SU-DHL-6 (cell line): ENCODE measurements at regions not wholly inside any gene's neighbourhood (a gene's known extent, or its start where the extent isn't known, plus 50 kb on each side); places are given as distances from the start of the nearest gene placed in this dataset.

Experiments
- H2AFZ ChIP-seq: fragments of 200-600 bp; sonication (generic); 2 replicates; pipeline ENCODE4 v1.6.1; 2014; ENCODE audit warnings: low read depth, mild to moderate bottlenecking, moderate library complexity, mixed read lengths, antibody characterized with exemption, low read length; ENCODE audit not compliant: severe bottlenecking
- H3F3A ChIP-seq: fragments of 200-600 bp; shearing (Covaris generic); 2 replicates; pipeline ENCODE4 v1.6.0; 2016; ENCODE audit warnings: antibody characterized with exemption, mild to moderate bottlenecking; ENCODE audit not compliant: insufficient read depth
- H3K27ac ChIP-seq: fragments of 200-600 bp; sonication (generic); 2 replicates; pipeline ENCODE4 v1.5.1; 2016; ENCODE audit warnings: low read depth, mild to moderate bottlenecking, low read length, moderate library complexity, mixed read lengths
- H3K27me3 ChIP-seq: fragments of 200-600 bp; sonication (generic), shearing (Covaris generic); 2 replicates; pipeline ENCODE4 v1.6.0; 2014; ENCODE audit warnings: mild to moderate bottlenecking, low read length
- H3K36me3 ChIP-seq: fragments of 200-600 bp; sonication (generic); 2 replicates; pipeline ENCODE4 v1.6.1; 2014; ENCODE audit warnings: mild to moderate bottlenecking, low read length, mixed read lengths
- H3K4me2 ChIP-seq: fragments of 300-600, 200-600 bp; shearing (Covaris generic), sonication (generic); 2 replicates; pipeline ENCODE4 v1.6.0; 2014; ENCODE audit warnings: low read length, low read depth, mild to moderate bottlenecking; ENCODE audit not compliant: poor library complexity, severe bottlenecking
- H3K4me3 ChIP-seq: fragments of 200-600 bp; sonication (generic); 2 replicates; pipeline ENCODE4 v1.5.1; 2014; ENCODE audit warnings: antibody characterized with exemption, low read length, mild to moderate bottlenecking, mixed read lengths; ENCODE audit not compliant: insufficient read depth, poor library complexity, severe bottlenecking
- H3K79me2 ChIP-seq: fragments of 200-600 bp; sonication (generic); 2 replicates; pipeline ENCODE4 v1.6.1; 2014; ENCODE audit warnings: mild to moderate bottlenecking, low read length, moderate library complexity; ENCODE audit not compliant: insufficient read depth
- H3K9ac ChIP-seq: fragments of 200-600 bp; sonication (generic); 2 replicates; pipeline ENCODE4 v1.7.0; 2014; ENCODE audit warnings: mild to moderate bottlenecking, low read length
- H3K9me2 ChIP-seq: fragments of 200-600 bp; sonication (generic); replicated peaks from 2 replicates; pipeline ENCODE4 v1.6.1; 2014; ENCODE audit warnings: low read length; ENCODE audit not compliant: insufficient read depth
- H3K9me3 ChIP-seq: fragments of 200-600 bp; sonication (generic); 2 replicates; pipeline ENCODE4 v1.6.1; 2014; ENCODE audit warnings: low read length, mixed read lengths; ENCODE audit not compliant: insufficient read depth
- H4K20me1 ChIP-seq: fragments of 200-600 bp; sonication (generic); 2 replicates; pipeline ENCODE4 v1.6.1; 2014; ENCODE audit warnings: low read depth, mild to moderate bottlenecking, antibody characterized with exemption, low read length, moderate library complexity, mixed read lengths
- EZH2phosphoT487 ChIP-seq: fragments of 200-600 bp; sonication (generic), shearing (Covaris generic); conservative IDR thresholded peaks from 2 replicates; pipeline ENCODE4 v1.6.1; 2018; ENCODE audit warnings: mild to moderate bottlenecking, antibody characterized with exemption, low read length, moderate library complexity, mixed read lengths
- TF ChIP-seq, protein P1 (sequence below): fragments of 200-600 bp; sonication (generic); IDR thresholded peaks from one replicate; pipeline ENCODE4 v1.5.1; 2017; ENCODE audit warnings: antibody characterized with exemption, mild to moderate bottlenecking, low read length, moderate library complexity; ENCODE audit not compliant: insufficient read depth, poor library complexity, severe bottlenecking

DNA sequence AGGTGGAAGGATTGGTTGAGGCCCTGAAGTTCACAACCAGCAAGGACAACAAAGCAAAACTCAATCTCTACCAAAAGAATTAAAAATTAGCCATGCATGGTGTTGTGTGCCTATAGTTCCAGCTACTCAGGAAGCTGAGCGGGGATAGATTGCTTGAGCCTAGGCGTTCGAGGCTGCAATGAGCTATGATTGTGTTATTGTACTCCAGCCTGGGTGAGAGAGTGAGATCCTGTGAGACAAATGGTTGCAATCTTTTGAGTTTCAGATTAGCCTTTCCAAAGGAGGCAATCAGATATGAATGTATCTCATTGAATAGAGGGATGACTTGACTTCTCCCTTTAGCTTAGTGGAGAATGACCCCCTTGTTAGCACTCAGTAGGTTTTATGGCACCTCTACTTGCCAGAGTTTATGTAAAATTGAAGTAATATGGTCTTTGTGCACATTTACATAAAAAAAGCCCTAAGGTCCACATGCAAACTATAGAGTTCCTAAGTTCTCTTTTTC is 105.6 kb upstream of the OLFM3 start:
- Histone ChIP-seq H3K9ac (no peak overlapping the region), H3K27me3 (no peaks in the 10 kb centered on the region)

DNA sequence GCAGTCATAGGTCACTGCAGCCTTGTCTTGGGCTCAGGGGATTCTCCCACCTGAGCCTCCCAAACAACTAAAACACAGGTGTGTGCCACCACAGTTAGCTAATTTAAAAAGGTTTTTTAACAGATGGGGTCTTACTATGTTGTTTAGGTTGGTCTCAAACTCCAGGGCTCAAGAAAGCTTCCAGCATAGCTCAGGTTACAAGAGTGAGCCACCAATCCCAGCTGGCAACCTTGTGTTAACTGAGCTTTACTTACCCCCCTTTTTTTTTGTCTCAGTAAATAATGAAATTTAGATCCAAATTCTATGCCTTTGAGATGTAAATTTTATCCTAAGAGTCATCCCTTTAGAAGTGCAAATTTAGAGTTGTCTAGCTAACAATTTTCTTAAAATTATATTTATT is 103.9 kb upstream of the OLFM3 start:
- no peaks in the 10 kb centered on the region for H3K36me3 ChIP-seq
- H3K27ac ChIP-seq: no peak overlapping the region
- H3K27me3 ChIP-seq: no peaks in the 10 kb centered on the region
- H3K4me2 ChIP-seq: no peak overlapping the region
- no peak overlapping the region for H3K4me3 ChIP-seq
- no peaks in the 10 kb centered on the region for H4K20me1 ChIP-seq
- H3K9ac ChIP-seq: no peak overlapping the region
- TF ChIP-seq EZH2phosphoT487: no peak
- TF ChIP-seq, protein P1, sequence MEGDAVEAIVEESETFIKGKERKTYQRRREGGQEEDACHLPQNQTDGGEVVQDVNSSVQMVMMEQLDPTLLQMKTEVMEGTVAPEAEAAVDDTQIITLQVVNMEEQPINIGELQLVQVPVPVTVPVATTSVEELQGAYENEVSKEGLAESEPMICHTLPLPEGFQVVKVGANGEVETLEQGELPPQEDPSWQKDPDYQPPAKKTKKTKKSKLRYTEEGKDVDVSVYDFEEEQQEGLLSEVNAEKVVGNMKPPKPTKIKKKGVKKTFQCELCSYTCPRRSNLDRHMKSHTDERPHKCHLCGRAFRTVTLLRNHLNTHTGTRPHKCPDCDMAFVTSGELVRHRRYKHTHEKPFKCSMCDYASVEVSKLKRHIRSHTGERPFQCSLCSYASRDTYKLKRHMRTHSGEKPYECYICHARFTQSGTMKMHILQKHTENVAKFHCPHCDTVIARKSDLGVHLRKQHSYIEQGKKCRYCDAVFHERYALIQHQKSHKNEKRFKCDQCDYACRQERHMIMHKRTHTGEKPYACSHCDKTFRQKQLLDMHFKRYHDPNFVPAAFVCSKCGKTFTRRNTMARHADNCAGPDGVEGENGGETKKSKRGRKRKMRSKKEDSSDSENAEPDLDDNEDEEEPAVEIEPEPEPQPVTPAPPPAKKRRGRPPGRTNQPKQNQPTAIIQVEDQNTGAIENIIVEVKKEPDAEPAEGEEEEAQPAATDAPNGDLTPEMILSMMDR: no peak
- H3K9me2 ChIP-seq: no peaks in the 10 kb centered on the region
- H2AFZ ChIP-seq: no peak overlapping the region
- H3F3A ChIP-seq: no peaks in the 10 kb centered on the region
- no peaks in the 10 kb centered on the region for H3K79me2 ChIP-seq
- no peaks in the 10 kb centered on the region for H3K9me3 ChIP-seq

More for the DNA sequence above, 105.6 kb upstream of the OLFM3 start:
- no peaks in the 10 kb centered on the region; the same call in 1 of the 2 replicates for H3K9me3 ChIP-seq
- H3K4me2 ChIP-seq: no peak overlapping the region
- no peaks in the 10 kb centered on the region for H3K9me2 ChIP-seq
- no peaks in the 10 kb centered on the region for H4K20me1 ChIP-seq
- H3K27ac ChIP-seq: no peak overlapping the region
- TF ChIP-seq EZH2phosphoT487: no peak
- TF ChIP-seq, protein P1: no peak
- H3F3A ChIP-seq: no peaks in the 10 kb centered on the region
- no peak overlapping the region for H3K4me3 ChIP-seq
- no peaks in the 10 kb centered on the region for H3K79me2 ChIP-seq
- H3K36me3 ChIP-seq: no peaks in the 10 kb centered on the region
- no peak overlapping the region for H2AFZ ChIP-seq

DNA sequence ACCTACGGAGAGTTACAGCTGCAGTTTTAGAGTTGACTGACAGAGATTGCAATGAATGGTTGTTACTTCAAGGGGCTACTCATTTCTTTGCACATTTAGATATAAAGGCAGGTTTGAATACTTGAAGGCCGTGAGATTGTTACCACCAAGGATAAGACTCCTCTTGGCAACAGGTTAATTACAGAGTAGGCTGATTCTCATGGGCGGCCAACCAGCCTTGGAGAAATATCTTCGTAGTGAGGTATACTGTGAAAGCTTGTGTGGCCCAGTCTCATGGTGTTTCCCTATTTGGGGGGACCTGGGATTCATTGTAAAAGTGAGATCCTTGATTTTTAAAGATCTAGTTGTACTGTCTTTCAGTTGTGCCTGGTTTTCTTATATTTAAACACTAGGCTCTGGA is 103.2 kb upstream of the OLFM3 start:
- Histone ChIP-seq H3K36me3 (no peaks in the 10 kb centered on the region), H4K20me1 (no peaks in the 10 kb centered on the region), H3K27ac (no peak overlapping the region), H3K9ac (no peak overlapping the region), H3K4me3 (no peak overlapping the region), H3K79me2 (no peaks in the 10 kb centered on the region), H3K4me2 (no peak overlapping the region), H3K27me3 (no peaks in the 10 kb centered on the region), H3K9me3 (no peaks in the 10 kb centered on the region), H3F3A (no peaks in the 10 kb centered on the region), H2AFZ (no peak overlapping the region), H3K9me2 (no peaks in the 10 kb centered on the region)
- no peak for TF ChIP-seq EZH2phosphoT487

DNA sequence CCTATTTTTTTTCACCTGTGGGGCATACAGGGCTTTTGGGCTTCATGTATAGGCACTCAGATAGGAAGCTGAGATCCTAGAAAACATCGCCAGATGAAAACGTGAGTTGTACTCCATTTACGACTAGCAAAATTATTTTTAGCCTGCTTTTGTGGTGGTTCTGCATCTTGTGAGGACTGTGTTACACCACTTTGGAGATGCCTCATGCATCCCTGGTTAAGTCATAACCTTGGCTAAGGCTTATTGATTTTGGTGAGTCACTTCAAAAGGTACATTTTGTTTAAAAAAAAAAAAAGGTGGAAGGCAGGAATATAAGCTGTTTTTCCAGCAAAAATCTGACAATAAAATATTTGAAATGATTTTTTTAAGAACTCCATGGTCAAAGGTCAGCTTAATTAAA is 101.8 kb upstream of the OLFM3 start:
- H4K20me1 ChIP-seq: no peaks in the 10 kb centered on the region
- H3K79me2 ChIP-seq: no peaks in the 10 kb centered on the region
- H2AFZ ChIP-seq: no peak overlapping the region
- H3K36me3 ChIP-seq: no peaks in the 10 kb centered on the region
- H3K9ac ChIP-seq: no peak overlapping the region
- H3K9me3 ChIP-seq: no peaks in the 10 kb centered on the region
- no peaks in the 10 kb centered on the region for H3F3A ChIP-seq
- H3K4me2 ChIP-seq: no peak overlapping the region
- no peaks in the 10 kb centered on the region for H3K9me2 ChIP-seq
- TF ChIP-seq, protein P1: no peak
- TF ChIP-seq EZH2phosphoT487: no peak
- H3K27me3 ChIP-seq: no peaks in the 10 kb centered on the region
- H3K27ac ChIP-seq: no peak overlapping the region
- no peak overlapping the region for H3K4me3 ChIP-seq
